HL-60 (cell line): ENCODE measurements at regions not wholly inside any gene's neighbourhood (a gene's known extent, or its start where the extent isn't known, plus 50 kb on each side); places are given as distances from the start of the nearest gene placed in this dataset.

Source experiments
- DNase-seq, 2 experiments: peaks; one replicate each; pipeline ENCODE4 v3.0.0-alpha.2; 2010 to 2020; ENCODE audit warnings: low read depth in 1 of 2, low spot score in 1 of 2
- H3K27ac ChIP-seq: fragments of 250-450 bp; sonication (Bioruptor Pico); replicated peaks from 2 replicates; pipeline ENCODE4 v1.5.1; 2020; ENCODE audit warnings: mild to moderate bottlenecking, moderate library complexity
- H3K27me3 ChIP-seq: fragments of 250-450 bp; sonication (Bioruptor Pico); 2 replicates; pipeline ENCODE4 v1.5.1; 2021; ENCODE audit warnings: mild to moderate bottlenecking, moderate library complexity; ENCODE audit not compliant: insufficient read depth, poor library complexity, severe bottlenecking
- H3K4me3 ChIP-seq: replicated peaks from 2 replicates; pipeline ENCODE4 v1.5.1; 2011; ENCODE audit warnings: mild to moderate bottlenecking, control low read depth, low read length; ENCODE audit not compliant: insufficient read depth
- GABPA ChIP-seq: IDR thresholded peaks from 2 replicates; pipeline ENCODE4 v1.6.1; 2012; ENCODE audit warnings: low read depth
- POLR2AphosphoS5 ChIP-seq: IDR thresholded peaks from 2 replicates; pipeline ENCODE4 v1.6.1; 2012; ENCODE audit warnings: low read depth
- REST ChIP-seq: IDR thresholded peaks from 2 replicates; pipeline ENCODE4 v1.6.1; 2012; ENCODE audit warnings: low read depth; ENCODE audit not compliant: insufficient replicate concordance
- SPI1 ChIP-seq: IDR thresholded peaks from 2 replicates; pipeline ENCODE4 v1.6.1; 2012; ENCODE audit warnings: low read depth, mild to moderate bottlenecking, borderline replicate concordance
- TF ChIP-seq, protein P1 (sequence below): IDR thresholded peaks from one replicate; pipeline ENCODE4 v1.5.1; 2011; ENCODE audit warnings: low read length, control low read depth, inconsistent platforms; ENCODE audit not compliant: insufficient read depth

GRCh38 chr6:99114769-99115406 lies 167.1 kb upstream of the FBXL4 start:
- no peak overlapping the region for H3K27ac ChIP-seq
- H3K4me3 ChIP-seq = no peak overlapping the region
- peaks cover 13% of the 10 kb centered on the region for H3K27me3 ChIP-seq
- no peak for DNase-seq
- TF ChIP-seq REST (no peak), SPI1 (no peak), GABPA (no peak), POLR2AphosphoS5 (no peak)
- TF ChIP-seq, protein P1, sequence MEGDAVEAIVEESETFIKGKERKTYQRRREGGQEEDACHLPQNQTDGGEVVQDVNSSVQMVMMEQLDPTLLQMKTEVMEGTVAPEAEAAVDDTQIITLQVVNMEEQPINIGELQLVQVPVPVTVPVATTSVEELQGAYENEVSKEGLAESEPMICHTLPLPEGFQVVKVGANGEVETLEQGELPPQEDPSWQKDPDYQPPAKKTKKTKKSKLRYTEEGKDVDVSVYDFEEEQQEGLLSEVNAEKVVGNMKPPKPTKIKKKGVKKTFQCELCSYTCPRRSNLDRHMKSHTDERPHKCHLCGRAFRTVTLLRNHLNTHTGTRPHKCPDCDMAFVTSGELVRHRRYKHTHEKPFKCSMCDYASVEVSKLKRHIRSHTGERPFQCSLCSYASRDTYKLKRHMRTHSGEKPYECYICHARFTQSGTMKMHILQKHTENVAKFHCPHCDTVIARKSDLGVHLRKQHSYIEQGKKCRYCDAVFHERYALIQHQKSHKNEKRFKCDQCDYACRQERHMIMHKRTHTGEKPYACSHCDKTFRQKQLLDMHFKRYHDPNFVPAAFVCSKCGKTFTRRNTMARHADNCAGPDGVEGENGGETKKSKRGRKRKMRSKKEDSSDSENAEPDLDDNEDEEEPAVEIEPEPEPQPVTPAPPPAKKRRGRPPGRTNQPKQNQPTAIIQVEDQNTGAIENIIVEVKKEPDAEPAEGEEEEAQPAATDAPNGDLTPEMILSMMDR = no peak

GRCh38 chr6:99111590-99111989 lies 163.8 kb upstream of the FBXL4 start:
- Histone ChIP-seq H3K27me3 (peaks cover 16% of the 10 kb centered on the region), H3K27ac (no peak overlapping the region), H3K4me3 (no peak overlapping the region)
- DNase-seq = no peak
- TF ChIP-seq SPI1 (no peak), REST (no peak), POLR2AphosphoS5 (no peak), GABPA (no peak)
- TF ChIP-seq, protein P1 = no peak

GRCh38 chr6:99110029-99110428 lies 162.3 kb upstream of the FBXL4 start:
- no peak for TF ChIP-seq POLR2AphosphoS5
- TF ChIP-seq, protein P1 = no peak
- TF ChIP-seq GABPA = no peak
- no peak for TF ChIP-seq REST
- no peak for TF ChIP-seq SPI1
- peaks cover 12% of the 10 kb centered on the region for H3K27me3 ChIP-seq
- DNase-seq = no peak
- H3K4me3 ChIP-seq = no peak overlapping the region
- H3K27ac ChIP-seq = no peak overlapping the region
